ACC112 (cell line): ENCODE measurements at regions not wholly inside any gene's neighbourhood (a gene's known extent, or its start where the extent isn't known, plus 50 kb on each side); places are given as distances from the start of the nearest gene placed in this dataset.

Experiments used
- H2AFZ ChIP-seq: fragments of 200-600 bp; sonication (generic); one replicate; pipeline ENCODE4 v1.6.0; 2017; ENCODE audit warnings: antibody characterized with exemption, low read length; ENCODE audit not compliant: unreplicated experiment
- H3K27ac ChIP-seq: fragments of 200-600 bp; sonication (generic); 2 replicates; pipeline ENCODE4 v1.5.1; 2014; ENCODE audit warnings: low read depth, mild to moderate bottlenecking, antibody characterized with exemption, low read length, moderate library complexity
- H3K27me3 ChIP-seq: fragments of 200-600 bp; sonication (generic); 2 replicates; pipeline ENCODE4 v1.6.1; 2014; ENCODE audit warnings: mild to moderate bottlenecking, antibody characterized with exemption, low read length, moderate library complexity, mixed read lengths; ENCODE audit not compliant: insufficient read depth
- H3K36me3 ChIP-seq: fragments of 200-600 bp; sonication (generic); 2 replicates; pipeline ENCODE4 v1.6.1; 2016; ENCODE audit warnings: mild to moderate bottlenecking, antibody characterized with exemption, low read length, moderate library complexity, mixed read lengths; ENCODE audit not compliant: insufficient read depth
- H3K4me1 ChIP-seq: fragments of 200-600 bp; sonication (generic); one replicate; pipeline ENCODE4 v1.6.1; 2016; ENCODE audit warnings: low read length, mixed read lengths; ENCODE audit not compliant: insufficient read depth, unreplicated experiment, control insufficient read depth
- H3K4me3 ChIP-seq: fragments of 200-600 bp; sonication (generic); 2 replicates; pipeline ENCODE4 v1.5.1; 2014; ENCODE audit warnings: mild to moderate bottlenecking, low read depth, low read length
- H3K79me2 ChIP-seq: fragments of 200-600 bp; sonication (generic); one replicate; pipeline ENCODE4 v1.6.0; 2016; ENCODE audit warnings: low read length; ENCODE audit not compliant: control insufficient read depth, unreplicated experiment, insufficient read depth

GRCh38 chr12:107241411-107241810 is 148.1 kb upstream of the CRY1 start:
- Histone ChIP-seq H3K27me3 (peaks cover 27% of the 10 kb centered on the region; the same call in 1 of the 2 replicates), H3K27ac (no peak overlapping the region), H3K79me2 (no peaks in the 10 kb centered on the region), H3K4me3 (no peak overlapping the region), H2AFZ (no peak overlapping the region), H3K4me1 (peaks cover 5% of the 10 kb centered on the region), H3K36me3 (no peaks in the 10 kb centered on the region)

GRCh38 chr12:107242189-107242588 is 148.8 kb upstream of the CRY1 start:
- peaks cover 29% of the 10 kb centered on the region; the same call in 1 of the 2 replicates for H3K27me3 ChIP-seq
- H3K4me3 ChIP-seq = no peak overlapping the region
- H3K79me2 ChIP-seq = no peaks in the 10 kb centered on the region
- peaks cover 3% of the 10 kb centered on the region for H3K4me1 ChIP-seq
- H2AFZ ChIP-seq = no peak overlapping the region
- H3K27ac ChIP-seq = no peak overlapping the region
- no peaks in the 10 kb centered on the region for H3K36me3 ChIP-seq

- Histone ChIP-seq H3K4me3 (no peak overlapping the region), H3K4me1 (no peaks in the 10 kb centered on the region), H3K27me3 (peaks cover 29% of the 10 kb centered on the region; the same call in 1 of the 2 replicates), H2AFZ (no peak overlapping the region), H3K27ac (no peak overlapping the region), H3K36me3 (no peaks in the 10 kb centered on the region), H3K79me2 (no peaks in the 10 kb centered on the region)
Observed at GRCh38 chr12:107243341-107243740, 150.0 kb upstream of the CRY1 start.

- no peak overlapping the region for H3K27ac ChIP-seq
- peaks cover 24% of the 10 kb centered on the region; the same call in 1 of the 2 replicates for H3K27me3 ChIP-seq
- no peaks in the 10 kb centered on the region for H3K79me2 ChIP-seq
- no peaks in the 10 kb centered on the region for H3K4me1 ChIP-seq
- no peak overlapping the region for H3K4me3 ChIP-seq
- H3K36me3 ChIP-seq = no peaks in the 10 kb centered on the region
- no peak overlapping the region for H2AFZ ChIP-seq
Observed at GRCh38 chr12:107244584-107244983, 151.2 kb upstream of the CRY1 start.

- Histone ChIP-seq H3K36me3 (no peaks in the 10 kb centered on the region), H2AFZ (no peak overlapping the region), H3K27ac (no peak overlapping the region), H3K27me3 (peaks cover 27% of the 10 kb centered on the region; the same call in 1 of the 2 replicates), H3K4me1 (no peaks in the 10 kb centered on the region), H3K4me3 (no peak overlapping the region), H3K79me2 (no peaks in the 10 kb centered on the region)
Observed at GRCh38 chr12:107247650-107248049, 154.3 kb upstream of the CRY1 start.

GRCh38 chr12:107248187-107248586 is 154.8 kb upstream of the CRY1 start:
- no peak overlapping the region for H2AFZ ChIP-seq
- H3K79me2 ChIP-seq = no peaks in the 10 kb centered on the region
- no peak overlapping the region for H3K27ac ChIP-seq
- H3K27me3 ChIP-seq = peaks cover 23% of the 10 kb centered on the region; the same call in 1 of the 2 replicates
- H3K4me3 ChIP-seq = no peak overlapping the region
- no peaks in the 10 kb centered on the region for H3K36me3 ChIP-seq
- no peaks in the 10 kb centered on the region for H3K4me1 ChIP-seq

- Histone ChIP-seq H3K4me3 (no peak overlapping the region), H2AFZ (no peak overlapping the region), H3K36me3 (no peaks in the 10 kb centered on the region), H3K27me3 (peaks cover 9% of the 10 kb centered on the region; the same call in 1 of the 2 replicates), H3K4me1 (no peaks in the 10 kb centered on the region), H3K79me2 (no peaks in the 10 kb centered on the region), H3K27ac (no peak overlapping the region)
Observed at GRCh38 chr12:107251288-107251687, 157.9 kb upstream of the CRY1 start.

DNA sequence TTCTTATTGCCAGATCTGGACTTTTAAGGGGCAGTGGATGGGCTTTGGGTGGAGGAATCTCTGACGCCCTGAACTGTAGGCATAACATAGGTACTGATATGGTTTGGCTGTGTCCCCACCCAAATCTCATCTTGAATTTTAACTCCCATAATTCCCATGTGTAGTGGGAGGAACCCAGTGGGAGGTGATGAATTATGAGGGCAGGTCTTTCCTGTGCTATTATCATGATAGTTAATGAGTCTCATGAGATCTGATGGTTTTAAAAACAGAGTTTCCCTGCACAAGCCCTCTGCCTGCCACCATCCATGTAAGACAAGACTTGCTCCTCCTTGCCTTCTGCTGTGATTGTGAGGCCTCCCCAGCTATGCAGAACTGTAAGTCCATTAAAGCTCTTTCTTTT is 160.0 kb upstream of the CRY1 start:
- no peak overlapping the region for H3K27ac ChIP-seq
- H3K27me3 ChIP-seq = 0 out of 2 replicates have a peak, but pooled peaks cover 5% of the 10 kb centered on the region
- no peak overlapping the region for H2AFZ ChIP-seq
- no peaks in the 10 kb centered on the region for H3K79me2 ChIP-seq
- H3K4me3 ChIP-seq = no peak overlapping the region
- no peaks in the 10 kb centered on the region for H3K36me3 ChIP-seq
- no peaks in the 10 kb centered on the region for H3K4me1 ChIP-seq

- Histone ChIP-seq H3K36me3 (no peaks in the 10 kb centered on the region), H3K4me1 (no peaks in the 10 kb centered on the region), H2AFZ (no peak overlapping the region)
Observed at GRCh38 chr12:107254258-107254856, 161.0 kb upstream of the CRY1 start.

GRCh38 chr12:107258780-107259179 is 165.4 kb upstream of the CRY1 start:
- Histone ChIP-seq H3K4me3 (no peak overlapping the region), H3K4me1 (no peaks in the 10 kb centered on the region), H2AFZ (no peak overlapping the region), H3K27ac (no peak overlapping the region), H3K79me2 (no peaks in the 10 kb centered on the region), H3K27me3 (no peaks in the 10 kb centered on the region; the same call in 1 of the 2 replicates), H3K36me3 (no peaks in the 10 kb centered on the region)

More at GRCh38 chr12:107254258-107254856, 161.0 kb upstream of the CRY1 start:
- Histone ChIP-seq H3K4me3 (no peak overlapping the region), H3K27ac (no peak overlapping the region), H3K79me2 (no peaks in the 10 kb centered on the region), H3K27me3 (peaks cover 5% of the 10 kb centered on the region; the same call in 1 of the 2 replicates)

- no peak overlapping the region for H3K4me3 ChIP-seq
Observed at GRCh38 chr12:107263980-107264379, 170.6 kb upstream of the CRY1 start.

More at GRCh38 chr12:107263980-107264379, 170.6 kb upstream of the CRY1 start:
- Histone ChIP-seq H3K27ac (no peak overlapping the region), H3K79me2 (no peaks in the 10 kb centered on the region), H2AFZ (no peak overlapping the region), H3K4me1 (no peaks in the 10 kb centered on the region), H3K27me3 (no peaks in the 10 kb centered on the region), H3K36me3 (no peaks in the 10 kb centered on the region)
